Bronchial epithelial cell (primary cell): ENCODE measurements at regions not wholly inside any gene's neighbourhood (a gene's known extent, or its start where the extent isn't known, plus 50 kb on each side); places are given as distances from the start of the nearest gene placed in this dataset.

Experiments
- DNase-seq: peaks from one replicate; pipeline ENCODE4 v3.0.0-alpha.2; 2010; ENCODE audit warnings: low read depth
- FAIRE-seq: peaks from 2 replicates; lab custom pipeline; 2011; peaks lifted over from hg19 to GRCh38; lab: Jason Lieb, UNC
- H3K27me3 ChIP-seq: 2 replicates; pipeline ENCODE4 v1.5.1; 2011; ENCODE audit warnings: low read length; ENCODE audit not compliant: control insufficient read depth, insufficient read depth
- H3K36me3 ChIP-seq: 2 replicates; pipeline ENCODE4 v1.5.1; 2011; ENCODE audit warnings: low read length; ENCODE audit not compliant: control insufficient read depth, insufficient read depth
- H3K4me3 ChIP-seq: 2 replicates; pipeline ENCODE4 v1.5.1; 2011; ENCODE audit warnings: mild to moderate bottlenecking, low read depth, low read length, control low read depth
- CTCF ChIP-seq: IDR thresholded peaks from 2 replicates; pipeline ENCODE4 v1.5.1; 2011; ENCODE audit warnings: mild to moderate bottlenecking, moderate library complexity, low read length, control low read depth, inconsistent platforms; ENCODE audit not compliant: insufficient read depth, severe bottlenecking

GRCh38 chr2:228690681-228691080 lies 509.2 kb upstream of the SPHKAP start:
- Histone ChIP-seq H3K4me3 (no peak overlapping the region), H3K36me3 (no peaks in the 10 kb centered on the region), H3K27me3 (no peaks in the 10 kb centered on the region)
- no peak for TF ChIP-seq CTCF
- FAIRE-seq: no peak
- DNase-seq: no peak

- Histone ChIP-seq H3K27me3 (no peaks in the 10 kb centered on the region), H3K4me3 (no peak overlapping the region), H3K36me3 (no peaks in the 10 kb centered on the region)
- no peak for DNase-seq
- FAIRE-seq: no peak
- TF ChIP-seq CTCF: no peak
Measured at GRCh38 chr2:228689053-228689452, 507.6 kb upstream of the SPHKAP start.

GRCh38 chr2:228688007-228688645 lies 506.6 kb upstream of the SPHKAP start:
- DNase-seq (peak; percentile 34), FAIRE-seq (peak; percentile 95)
- TF ChIP-seq CTCF: no peak
- no peak overlapping the region for H3K4me3 ChIP-seq
- no peaks in the 10 kb centered on the region for H3K36me3 ChIP-seq
- no peaks in the 10 kb centered on the region for H3K27me3 ChIP-seq

- no peak for FAIRE-seq
Measured at GRCh38 chr2:228681979-228682378, 500.5 kb upstream of the SPHKAP start.

GRCh38 chr2:228681426-228681825 lies 499.9 kb upstream of the SPHKAP start:
- H3K4me3 ChIP-seq: no peak overlapping the region
- H3K27me3 ChIP-seq: peaks cover 3% of the 10 kb centered on the region
- peak; percentile 46 for TF ChIP-seq CTCF
- H3K36me3 ChIP-seq: no peaks in the 10 kb centered on the region
- peak; percentile 59 for DNase-seq
- FAIRE-seq: no peak

More at GRCh38 chr2:228681979-228682378, 500.5 kb upstream of the SPHKAP start:
- H3K36me3 ChIP-seq: no peaks in the 10 kb centered on the region
- TF ChIP-seq CTCF: no peak
- peaks cover 3% of the 10 kb centered on the region for H3K27me3 ChIP-seq
- no peak overlapping the region for H3K4me3 ChIP-seq
- no peak for DNase-seq

GRCh38 chr2:228678110-228678509 lies 496.6 kb upstream of the SPHKAP start:
- TF ChIP-seq CTCF: no peak
- DNase-seq (no peak), FAIRE-seq (no peak)
- no peaks in the 10 kb centered on the region for H3K36me3 ChIP-seq
- H3K27me3 ChIP-seq: peaks cover 3% of the 10 kb centered on the region
- no peak overlapping the region for H3K4me3 ChIP-seq
